PC-3 (cell line): ENCODE measurements at regions not wholly inside any gene's neighbourhood (a gene's known extent, or its start where the extent isn't known, plus 50 kb on each side); places are given as distances from the start of the nearest gene placed in this dataset.

Source experiments
- ATAC-seq: fragments of 200-7000 bp; cut with Tn5 transposase; 2 replicates; pipeline ENCODE4 v1.9.1; 2020; ENCODE audit warnings: mild to moderate bottlenecking, moderate library complexity
- BruUV-seq: library from RNA; stranded (reverse); fragments of 400-500 nt; replicated peaks from 2 replicates; lab custom pipeline; 2021; lab: Mats Ljungman, UMichigan
- CTCF ChIA-PET: fragments of 300-600 bp; sonication (Branson Sonifier 250); formaldehyde crosslinking; loops from one replicate; lab custom pipeline; 2022; ENCODE audit warnings: antibody characterized with exemption; lab: Charles Lee
- POLR2A ChIA-PET: fragments of 300-600 bp; sonication (Branson Sonifier 250); formaldehyde crosslinking; loops from one replicate; lab custom pipeline; 2022; ENCODE audit warnings: antibody characterized with exemption; ENCODE audit not compliant: unreplicated experiment; lab: Charles Lee
- DNase-seq: peaks from one replicate; pipeline ENCODE4 v3.0.0-alpha.2; 2015
- H2AFZ ChIP-seq: fragments of 300-600 bp; sonication (generic); 2 replicates; pipeline ENCODE4 v1.6.0; 2016; ENCODE audit warnings: antibody characterized with exemption, low read length
- H3F3A ChIP-seq: fragments of 300-600 bp; sonication (generic); one replicate; pipeline ENCODE4 v1.6.0; 2017; ENCODE audit warnings: antibody characterized with exemption, low read length, control low read depth, mild to moderate bottlenecking; ENCODE audit not compliant: unreplicated experiment
- H3K27ac ChIP-seq: fragments of 300-600 bp; sonication (generic); 2 replicates; pipeline ENCODE4 v1.5.1; 2016; ENCODE audit warnings: mild to moderate bottlenecking, low read length
- H3K27me3 ChIP-seq: fragments of 300-600 bp; sonication (generic); 2 replicates; pipeline ENCODE4 v1.6.1; 2016; ENCODE audit warnings: low read length, mixed read lengths
- H3K36me3 ChIP-seq: fragments of 300-600 bp; sonication (generic); 2 replicates; pipeline ENCODE4 v1.6.1; 2016; ENCODE audit warnings: low read depth, mixed run types, low read length, mixed read lengths
- H3K4me1 ChIP-seq: fragments of 300-600 bp; sonication (generic); 2 replicates; pipeline ENCODE4 v1.5.1; 2016; ENCODE audit warnings: low read length; ENCODE audit not compliant: insufficient read depth
- H3K4me2 ChIP-seq: fragments of 300-600 bp; sonication (generic); 2 replicates; pipeline ENCODE4 v1.6.0; 2016; ENCODE audit warnings: low read length
- H3K4me3 ChIP-seq: fragments of 300-600 bp; sonication (generic); 2 replicates; pipeline ENCODE4 v1.5.1; 2016; ENCODE audit warnings: mild to moderate bottlenecking, low read length, mixed read lengths
- H3K79me2 ChIP-seq: fragments of 300-600 bp; sonication (generic); 2 replicates; pipeline ENCODE4 v1.6.1; 2017; ENCODE audit warnings: low read length, mixed read lengths
- H3K9ac ChIP-seq: fragments of 300-600 bp; sonication (generic); 2 replicates; pipeline ENCODE4 v1.6.0; 2016; ENCODE audit warnings: mild to moderate bottlenecking, low read length
- H3K9me2 ChIP-seq: fragments of 300-600 bp; sonication (generic); replicated peaks from 2 replicates; pipeline ENCODE4 v1.6.1; 2016; ENCODE audit warnings: mixed run types, low read length, mixed read lengths
- H3K9me3 ChIP-seq: fragments of 300-600 bp; sonication (generic); 2 replicates; pipeline ENCODE4 v1.6.1; 2016; ENCODE audit warnings: low read length, mixed read lengths
- H4K20me1 ChIP-seq: fragments of 300-600 bp; sonication (generic); 2 replicates; pipeline ENCODE4 v1.6.1; 2016; ENCODE audit warnings: low read length, mixed read lengths
- CTCF ChIP-seq: fragments of 300-600 bp; sonication (generic); conservative IDR thresholded peaks from 2 replicates; pipeline ENCODE4 v1.5.1; 2017; ENCODE audit warnings: antibody characterized with exemption, low read depth, mild to moderate bottlenecking, low read length
- EZH2 ChIP-seq: fragments of 300-600 bp; sonication (generic); IDR thresholded peaks from one replicate; pipeline ENCODE4 v1.6.1; 2017; ENCODE audit warnings: antibody characterized with exemption, mild to moderate bottlenecking, low read length; ENCODE audit not compliant: unreplicated experiment
- EZH2phosphoT487 ChIP-seq: fragments of 300-600 bp; sonication (generic); IDR thresholded peaks from 2 replicates; pipeline ENCODE4 v1.6.1; 2018; ENCODE audit warnings: mild to moderate bottlenecking, antibody characterized with exemption, low read length, borderline replicate concordance
- intact Hi-C: fragments of 100-400 bp; cut with micrococcal nuclease; formaldehyde crosslinking; loops from 2 replicates; pipeline ENCODE4 v1.9.0; 2023

- Histone ChIP-seq H3K4me2 (no peak overlapping the region), H3K36me3 (no peaks in the 10 kb centered on the region), H3K79me2 (no peaks in the 10 kb centered on the region), H3K27me3 (0 out of 2 replicates have a peak, but pooled peaks cover 3% of the 10 kb centered on the region), H3K27ac (no peak overlapping the region), H3K9me2 (no peaks in the 10 kb centered on the region), H3K9ac (no peak overlapping the region), H3K4me3 (no peak overlapping the region), H3K4me1 (no peaks in the 10 kb centered on the region), H4K20me1 (no peaks in the 10 kb centered on the region), H3K9me3 (no peaks in the 10 kb centered on the region), H2AFZ (no peak overlapping the region), H3F3A (no peaks in the 10 kb centered on the region)
- intact Hi-C loops, result no loop called here
- DNase-seq (no peak), ATAC-seq (no peak)
- ChIA-PET POLR2A (no interaction called here), CTCF (no interaction called here)
- TF ChIP-seq EZH2phosphoT487 (no peak), EZH2 (no peak), CTCF (no peak)
- BruUV-seq, result no TSS peak
These were observed 62.7 kb upstream of the CD302 start for GRCh38 chr2:159860581-159861310.

GRCh38 chr2:159859583-159859982, 61.6 kb upstream of the CD302 start:
- intact Hi-C loops, result no loop called here
- H3K4me1 ChIP-seq, result no peaks in the 10 kb centered on the region
- 0 out of 2 replicates have a peak, but pooled peaks cover 3% of the 10 kb centered on the region for H3K27me3 ChIP-seq
- no peaks in the 10 kb centered on the region for H4K20me1 ChIP-seq
- BruUV-seq, result no TSS peak
- no peak overlapping the region for H2AFZ ChIP-seq
- no peak overlapping the region for H3K4me2 ChIP-seq
- no peaks in the 10 kb centered on the region for H3K9me2 ChIP-seq
- H3K4me3 ChIP-seq, result no peak overlapping the region
- no peak overlapping the region for H3K27ac ChIP-seq
- ChIA-PET CTCF (no interaction called here), POLR2A (no interaction called here)
- no peak overlapping the region for H3K9ac ChIP-seq
- H3K9me3 ChIP-seq, result no peaks in the 10 kb centered on the region
- DNase-seq, result no peak
- H3K79me2 ChIP-seq, result no peaks in the 10 kb centered on the region
- no peak for TF ChIP-seq EZH2phosphoT487
- no peaks in the 10 kb centered on the region for H3K36me3 ChIP-seq
- H3F3A ChIP-seq, result no peaks in the 10 kb centered on the region
- ATAC-seq, result no peak

- Histone ChIP-seq H3K27me3 (0 out of 2 replicates have a peak, but pooled peaks cover 3% of the 10 kb centered on the region), H3K9me2 (no peaks in the 10 kb centered on the region), H3K36me3 (no peaks in the 10 kb centered on the region), H3K27ac (no peak overlapping the region), H3K4me2 (no peak overlapping the region), H3K4me1 (no peaks in the 10 kb centered on the region), H3K79me2 (no peaks in the 10 kb centered on the region), H4K20me1 (no peaks in the 10 kb centered on the region), H2AFZ (no peak overlapping the region), H3F3A (no peaks in the 10 kb centered on the region), H3K9me3 (no peaks in the 10 kb centered on the region), H3K4me3 (no peak overlapping the region), H3K9ac (no peak overlapping the region)
- ChIA-PET POLR2A (no interaction called here), CTCF (no interaction called here)
- DNase-seq (no peak), ATAC-seq (no peak)
- no TSS peak for BruUV-seq
- TF ChIP-seq EZH2, result no peak
- TF ChIP-seq EZH2phosphoT487, result no peak
- TF ChIP-seq CTCF, result no peak
- intact Hi-C loops, result no loop called here
These were observed 58.8 kb upstream of the CD302 start for GRCh38 chr2:159856760-159857159.
